ENCODE measurements at regions not wholly inside any gene's neighbourhood (a gene's known extent, or its start where the extent isn't known, plus 50 kb on each side); places are given as distances from the start of the nearest gene placed in this dataset.
"Not testable (repeated sequence)": the region's sequence is repeated elsewhere in the genome, so short reads cannot be mapped to it uniquely, and the experiment has no call there.

- no peak for DNase-seq (ENCODE audit: low read depth)
These were observed 109.3 kb downstream of the THBS2 start for GRCh38 chr6:169144356-169144755.

DNA sequence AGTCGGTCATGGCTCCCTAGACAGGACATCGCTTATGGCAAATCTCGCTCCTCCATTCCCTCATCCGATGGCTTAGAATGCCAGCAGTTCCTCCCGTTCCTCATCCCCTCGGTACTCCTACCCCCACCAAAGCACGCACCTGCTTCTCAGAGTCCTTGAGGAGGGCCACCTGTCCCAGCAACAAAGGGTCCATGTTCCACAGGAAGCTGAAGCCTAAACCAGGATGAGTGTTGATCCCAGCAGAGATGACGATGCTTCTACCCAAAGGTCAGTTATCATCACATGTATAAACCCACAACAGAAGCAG lies 111.2 kb downstream of the THBS2 start:
- no peak for DNase-seq (ENCODE audit: low read depth)

GRCh38 chr6:169141671-169142537 lies 111.7 kb downstream of the THBS2 start:
- no peak for DNase-seq (ENCODE audit: low read depth)

DNA sequence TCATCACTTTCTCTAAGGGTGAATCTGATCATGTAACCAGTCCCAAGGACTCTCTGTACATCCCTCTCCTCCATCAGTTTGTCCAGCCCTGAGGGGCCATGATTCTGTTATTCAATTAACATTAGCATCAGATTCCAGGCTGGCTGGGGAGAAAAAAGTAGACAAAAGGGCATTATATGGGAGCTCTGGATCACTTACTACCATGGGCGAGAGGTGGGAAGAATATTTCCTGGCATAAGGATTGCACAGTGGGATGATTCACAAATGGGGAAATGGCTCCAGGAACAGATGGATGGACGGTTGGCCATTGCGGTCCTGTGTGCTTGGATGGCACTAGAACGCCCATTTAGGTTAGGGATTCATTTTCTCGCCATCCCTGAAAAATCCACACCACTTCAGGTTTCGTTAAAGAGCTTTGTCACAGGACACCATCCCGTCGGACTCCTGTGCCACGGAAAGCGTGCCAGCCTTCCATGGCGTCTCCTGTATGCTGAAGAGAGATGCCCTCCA lies 112.6 kb downstream of the THBS2 start:
- no peak for DNase-seq (ENCODE audit: low read depth)

GRCh38 chr6:169139179-169139971 lies 114.3 kb downstream of the THBS2 start:
- DNase-seq (ENCODE audit: low read depth): no peak

GRCh38 chr6:169132352-169132940 lies 121.2 kb downstream of the THBS2 start:
- DNase-seq (ENCODE audit: low read depth): no peak

DNA sequence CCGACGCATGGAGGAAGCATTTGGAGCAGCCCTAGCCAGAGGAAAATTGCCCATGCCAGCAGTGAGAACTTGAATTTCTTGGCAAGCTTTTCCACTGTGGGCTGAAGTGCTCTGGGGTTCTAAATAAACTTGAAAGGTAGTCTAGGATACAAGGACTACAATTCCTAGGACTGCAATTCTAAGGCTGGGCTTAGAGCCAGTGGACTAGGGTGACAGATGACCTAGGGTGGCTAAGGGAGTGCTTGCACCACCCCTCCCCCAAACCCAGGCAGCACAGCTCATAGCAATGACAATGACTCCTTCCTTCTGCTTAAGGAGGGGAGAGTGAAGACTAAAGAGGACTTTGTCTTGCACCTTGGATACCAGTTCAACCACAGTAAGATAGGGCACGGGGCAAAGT lies 122.3 kb downstream of the THBS2 start:
- DNase-seq (ENCODE audit: low read depth): no peak

GRCh38 chr6:169130113-169130512 lies 123.5 kb downstream of the THBS2 start:
- no peak for DNase-seq (ENCODE audit: low read depth)

GRCh38 chr6:169121013-169121412 lies 132.6 kb downstream of the THBS2 start:
- no peak for DNase-seq (ENCODE audit: low read depth)

GRCh38 chr6:169119669-169120068 lies 134.0 kb downstream of the THBS2 start:
- no peak for DNase-seq (ENCODE audit: low read depth)

GRCh38 chr6:169118346-169118830 lies 135.3 kb downstream of the THBS2 start:
- no peak for DNase-seq (ENCODE audit: low read depth)

- DNase-seq (ENCODE audit: low read depth): no peak
These were observed 136.0 kb downstream of the THBS2 start for GRCh38 chr6:169117663-169118062.

- DNase-seq (ENCODE audit: low read depth): no peak
These were observed 138.0 kb downstream of the THBS2 start for GRCh38 chr6:169115632-169116031.

DNA sequence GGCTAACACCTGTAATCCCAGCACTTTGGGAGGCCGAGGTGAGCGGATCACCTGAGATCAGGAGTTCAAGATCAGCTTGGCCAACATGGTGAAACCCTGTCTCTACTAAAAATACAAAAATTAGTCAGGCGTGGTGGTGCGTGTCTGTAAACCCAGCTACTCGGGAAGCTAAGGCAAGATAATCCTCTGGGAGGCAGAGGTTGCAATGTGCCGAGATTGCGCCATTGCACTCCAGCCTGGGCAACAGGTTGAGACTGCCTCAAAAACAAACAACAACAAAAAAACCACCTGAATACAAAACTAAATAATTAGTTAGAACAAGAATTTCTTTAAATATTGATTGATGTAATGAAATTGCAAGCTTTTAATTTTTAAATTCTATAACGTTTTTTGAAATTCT lies 139.0 kb downstream of the THBS2 start:
- DNase-seq (ENCODE audit: low read depth): not testable (repeated sequence)

DNA sequence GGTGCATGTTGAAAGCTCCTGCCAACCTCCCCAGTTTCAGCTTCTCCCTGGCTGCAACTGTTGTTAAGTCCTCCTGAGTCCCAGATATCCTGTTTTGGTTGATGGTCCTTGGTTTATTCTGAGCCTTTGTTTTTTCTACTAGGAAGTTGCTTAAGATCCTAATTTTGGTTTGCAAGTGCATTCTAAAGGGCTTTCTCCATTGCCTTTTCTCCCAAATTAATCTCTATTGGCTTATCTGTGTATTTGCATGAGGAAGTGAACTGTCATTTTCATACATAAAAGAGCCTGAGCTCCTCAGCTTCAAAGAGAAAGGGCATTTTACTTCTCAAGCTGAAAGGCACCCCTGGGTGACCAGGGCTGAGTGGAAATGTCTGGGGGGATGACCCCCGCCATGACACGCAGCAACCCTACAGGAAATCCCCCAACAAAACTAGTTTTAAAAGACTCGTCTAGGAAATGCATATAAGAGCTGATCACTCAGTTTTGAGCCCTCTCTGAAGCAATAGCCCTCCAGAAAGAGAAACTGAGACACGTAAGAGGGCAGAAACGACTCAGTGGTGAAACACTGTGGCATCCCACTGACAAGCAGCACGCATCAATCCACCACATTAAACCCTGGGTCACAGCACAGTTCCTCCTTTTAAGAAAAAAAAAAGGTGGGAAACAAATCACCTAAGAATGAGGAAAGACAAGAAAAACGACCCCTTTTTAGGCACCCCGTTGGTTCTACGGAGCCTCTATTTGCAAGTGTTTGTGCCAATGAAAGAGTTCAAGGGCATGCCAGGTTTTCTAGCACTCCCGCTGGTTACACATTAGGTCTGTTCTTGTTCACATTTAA lies 140.9 kb downstream of the THBS2 start:
- no peak for DNase-seq (ENCODE audit: low read depth)

- DNase-seq (ENCODE audit: low read depth): no peak
These were observed 142.4 kb downstream of the THBS2 start for GRCh38 chr6:169111203-169111602.

DNA sequence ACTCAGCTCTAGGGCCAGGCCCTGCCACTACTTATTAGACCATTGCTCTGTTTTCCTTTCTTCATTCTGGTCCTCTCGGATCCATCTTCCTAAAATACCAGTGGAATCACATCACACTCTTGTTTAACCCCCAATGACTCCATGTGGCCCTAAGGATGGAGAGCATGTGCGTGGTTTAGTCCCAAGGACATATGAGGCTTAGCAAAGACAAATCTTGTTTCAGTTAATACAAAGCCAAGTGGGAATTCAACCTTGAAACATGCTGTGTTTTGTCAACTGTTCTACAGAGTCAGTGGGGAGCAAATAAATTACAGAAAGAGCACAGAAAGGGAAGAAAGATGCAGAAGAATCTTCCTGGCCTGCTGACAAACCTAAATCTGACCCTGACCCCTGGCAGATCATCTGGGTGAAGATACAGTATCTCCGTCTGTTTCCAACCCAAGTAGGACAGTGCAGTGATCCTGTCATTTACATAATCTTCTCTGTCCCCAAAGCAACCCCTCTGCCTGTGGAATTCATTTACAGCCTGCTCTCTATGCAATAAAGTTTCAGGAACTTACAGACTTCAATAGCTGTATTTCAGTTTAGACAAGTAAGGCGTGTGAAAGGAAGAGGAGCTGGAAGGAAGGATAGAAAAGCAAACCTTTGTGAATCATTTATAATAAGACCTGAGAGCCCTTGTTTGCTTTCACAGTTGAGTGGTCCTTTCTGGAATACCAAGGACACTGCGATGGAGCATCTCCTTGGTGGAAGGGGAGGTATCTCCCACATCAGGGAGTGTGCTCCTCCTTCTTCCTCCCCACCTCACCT lies 144.0 kb downstream of the THBS2 start:
- DNase-seq (ENCODE audit: low read depth): no peak

- no peak for DNase-seq (ENCODE audit: low read depth)
These were observed 144.9 kb downstream of the THBS2 start for GRCh38 chr6:169108753-169109152.

GRCh38 chr6:169106176-169106575 lies 147.5 kb downstream of the THBS2 start:
- no peak for DNase-seq (ENCODE audit: low read depth)

GRCh38 chr6:169101981-169102380 lies 151.7 kb downstream of the THBS2 start:
- DNase-seq (ENCODE audit: low read depth): no peak

Measured in activated T-helper 9 cell treated with anti-CD3 and anti-CD28 coated beads, Interleukin-2, amount 50 U/mL, for 16 hours (primary cell).